ENCODE measurements at regions not wholly inside any gene's neighbourhood (a gene's known extent, or its start where the extent isn't known, plus 50 kb on each side); places are given as distances from the start of the nearest gene placed in this dataset.

GRCh38 chr12:43094886-43095575 is 457.0 kb downstream of the ADAMTS20 start:
- ChIA-PET POLR2A (no interaction called here), CTCF (no interaction called here)
- ATAC-seq: no peak
- Mint-ChIP-seq H3K36me3 (no peaks in the 10 kb centered on the region), H3K4me1 (no peaks in the 10 kb centered on the region), H3K27ac (no peak overlapping the region), H3K27me3 (ENCODE audit: low read depth) (no peaks in the 10 kb centered on the region), H3K9me3 (peaks cover 14% of the 10 kb centered on the region; the same call in 1 of the 2 replicates), H3K4me3 (no peak overlapping the region)
- no peak for DNase-seq (ENCODE audit: low spot score)
- TF ChIP-seq AR (CRISPR knock-in tag; IDR thresholded peaks at IDR 0.05) (no peak), USF1 (CRISPR knock-in tag; IDR thresholded peaks at IDR 0.05) (no peak), CBFB (CRISPR knock-in tag; IDR thresholded peaks at IDR 0.05; ENCODE audit: low read depth) (no peak), PRDM15 (CRISPR knock-in tag; IDR thresholded peaks at IDR 0.05) (no peak), NFE2L1 (CRISPR knock-in tag; IDR thresholded peaks at IDR 0.05) (no peak), ATF2 (CRISPR knock-in tag; IDR thresholded peaks at IDR 0.05; ENCODE audit: borderline replicate concordance, low read depth) (no peak), FOXK1 (CRISPR knock-in tag; IDR thresholded peaks at IDR 0.05) (no peak), ZNF423 (CRISPR knock-in tag; IDR thresholded peaks at IDR 0.05) (no peak), ZNF121 (CRISPR knock-in tag; IDR thresholded peaks at IDR 0.05) (no peak)
- TF ChIP-seq, protein P1, sequence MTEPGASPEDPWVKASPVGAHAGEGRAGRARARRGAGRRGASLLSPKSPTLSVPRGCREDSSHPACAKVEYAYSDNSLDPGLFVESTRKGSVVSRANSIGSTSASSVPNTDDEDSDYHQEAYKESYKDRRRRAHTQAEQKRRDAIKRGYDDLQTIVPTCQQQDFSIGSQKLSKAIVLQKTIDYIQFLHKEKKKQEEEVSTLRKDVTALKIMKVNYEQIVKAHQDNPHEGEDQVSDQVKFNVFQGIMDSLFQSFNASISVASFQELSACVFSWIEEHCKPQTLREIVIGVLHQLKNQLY (CRISPR knock-in tag; IDR thresholded peaks at IDR 0.05): no peak
- TF ChIP-seq, protein P2, sequence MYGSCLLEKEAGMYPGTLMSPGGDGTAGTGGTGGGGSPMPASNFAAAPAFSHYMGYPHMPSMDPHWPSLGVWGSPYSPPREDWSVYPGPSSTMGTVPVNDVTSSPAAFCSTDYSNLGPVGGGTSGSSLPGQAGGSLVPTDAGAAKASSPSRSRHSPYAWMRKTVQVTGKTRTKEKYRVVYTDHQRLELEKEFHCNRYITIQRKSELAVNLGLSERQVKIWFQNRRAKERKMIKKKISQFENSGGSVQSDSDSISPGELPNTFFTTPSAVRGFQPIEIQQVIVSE (CRISPR knock-in tag; IDR thresholded peaks at IDR 0.05; ENCODE audit: borderline replicate concordance): no peak

DNA sequence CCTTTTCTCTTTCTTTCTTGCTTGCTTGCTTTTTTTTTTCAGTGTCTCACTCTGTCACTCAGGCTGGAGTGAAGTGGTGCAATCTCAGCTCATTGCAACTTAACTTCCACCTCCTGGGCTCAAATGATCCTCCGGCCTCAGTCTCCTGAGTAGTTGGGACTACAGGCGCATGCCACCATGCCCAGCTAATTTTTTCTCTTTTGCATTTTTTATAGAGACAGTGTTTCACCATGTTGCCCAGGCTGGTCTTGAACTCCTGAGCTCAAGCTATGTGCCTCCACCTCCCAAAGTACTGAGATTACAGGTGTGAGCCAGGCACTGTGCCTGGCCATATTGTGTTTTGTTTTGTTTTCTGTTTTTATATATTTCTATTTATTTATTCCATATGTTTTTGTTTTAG is 461.0 kb downstream of the ADAMTS20 start:
- DNase-seq (ENCODE audit: low spot score) (no peak), ATAC-seq (no peak)
- Mint-ChIP-seq H3K27ac (no peak overlapping the region), H3K4me1 (no peaks in the 10 kb centered on the region), H3K9me3 (peaks cover 39% of the 10 kb centered on the region), H3K36me3 (peaks cover 10% of the 10 kb centered on the region), H3K27me3 (ENCODE audit: low read depth) (no peaks in the 10 kb centered on the region), H3K4me3 (no peak overlapping the region)
- POLR2A ChIA-PET: no interaction called here
- CTCF ChIA-PET: no interaction called here
- no peak for TF ChIP-seq NR1H2 (CRISPR knock-in tag; IDR thresholded peaks at IDR 0.05)
- TF ChIP-seq PRRX2 (CRISPR knock-in tag; IDR thresholded peaks at IDR 0.05): no peak
- TF ChIP-seq TP53 (CRISPR knock-in tag; IDR thresholded peaks at IDR 0.05): no peak
- TF ChIP-seq ZBTB21 (CRISPR knock-in tag; IDR thresholded peaks at IDR 0.05; ENCODE audit: borderline replicate concordance): no peak
- no peak for TF ChIP-seq JUN (CRISPR knock-in tag; IDR thresholded peaks at IDR 0.05)
- TF ChIP-seq RELA (CRISPR knock-in tag; IDR thresholded peaks at IDR 0.05; ENCODE audit: borderline replicate concordance): no peak
- TF ChIP-seq, protein P3, sequence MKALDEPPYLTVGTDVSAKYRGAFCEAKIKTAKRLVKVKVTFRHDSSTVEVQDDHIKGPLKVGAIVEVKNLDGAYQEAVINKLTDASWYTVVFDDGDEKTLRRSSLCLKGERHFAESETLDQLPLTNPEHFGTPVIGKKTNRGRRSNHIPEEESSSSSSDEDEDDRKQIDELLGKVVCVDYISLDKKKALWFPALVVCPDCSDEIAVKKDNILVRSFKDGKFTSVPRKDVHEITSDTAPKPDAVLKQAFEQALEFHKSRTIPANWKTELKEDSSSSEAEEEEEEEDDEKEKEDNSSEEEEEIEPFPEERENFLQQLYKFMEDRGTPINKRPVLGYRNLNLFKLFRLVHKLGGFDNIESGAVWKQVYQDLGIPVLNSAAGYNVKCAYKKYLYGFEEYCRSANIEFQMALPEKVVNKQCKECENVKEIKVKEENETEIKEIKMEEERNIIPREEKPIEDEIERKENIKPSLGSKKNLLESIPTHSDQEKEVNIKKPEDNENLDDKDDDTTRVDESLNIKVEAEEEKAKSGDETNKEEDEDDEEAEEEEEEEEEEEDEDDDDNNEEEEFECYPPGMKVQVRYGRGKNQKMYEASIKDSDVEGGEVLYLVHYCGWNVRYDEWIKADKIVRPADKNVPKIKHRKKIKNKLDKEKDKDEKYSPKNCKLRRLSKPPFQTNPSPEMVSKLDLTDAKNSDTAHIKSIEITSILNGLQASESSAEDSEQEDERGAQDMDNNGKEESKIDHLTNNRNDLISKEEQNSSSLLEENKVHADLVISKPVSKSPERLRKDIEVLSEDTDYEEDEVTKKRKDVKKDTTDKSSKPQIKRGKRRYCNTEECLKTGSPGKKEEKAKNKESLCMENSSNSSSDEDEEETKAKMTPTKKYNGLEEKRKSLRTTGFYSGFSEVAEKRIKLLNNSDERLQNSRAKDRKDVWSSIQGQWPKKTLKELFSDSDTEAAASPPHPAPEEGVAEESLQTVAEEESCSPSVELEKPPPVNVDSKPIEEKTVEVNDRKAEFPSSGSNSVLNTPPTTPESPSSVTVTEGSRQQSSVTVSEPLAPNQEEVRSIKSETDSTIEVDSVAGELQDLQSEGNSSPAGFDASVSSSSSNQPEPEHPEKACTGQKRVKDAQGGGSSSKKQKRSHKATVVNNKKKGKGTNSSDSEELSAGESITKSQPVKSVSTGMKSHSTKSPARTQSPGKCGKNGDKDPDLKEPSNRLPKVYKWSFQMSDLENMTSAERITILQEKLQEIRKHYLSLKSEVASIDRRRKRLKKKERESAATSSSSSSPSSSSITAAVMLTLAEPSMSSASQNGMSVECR (CRISPR knock-in tag; IDR thresholded peaks at IDR 0.05; ENCODE audit: borderline replicate concordance): no peak
- TF ChIP-seq ESRRA (CRISPR knock-in tag; IDR thresholded peaks at IDR 0.05; ENCODE audit: borderline replicate concordance): no peak
- TF ChIP-seq IRF1 (CRISPR knock-in tag; IDR thresholded peaks at IDR 0.05): no peak

Data from WTC11 (cell line).